HCT116 (cell line): ENCODE measurements at regions not wholly inside any gene's neighbourhood (a gene's known extent, or its start where the extent isn't known, plus 50 kb on each side); places are given as distances from the start of the nearest gene placed in this dataset.

Source experiments
- ATAC-seq: fragments of 200-7000 bp; cut with Tn5 transposase; 2 replicates; pipeline ENCODE4 v1.9.1; 2020; ENCODE audit warnings: mild to moderate bottlenecking, moderate library complexity
- BruUV-seq: library from RNA; stranded (reverse); fragments of 400-500 nt; replicated peaks from 2 replicates; lab custom pipeline; 2021; lab: Mats Ljungman, UMichigan
- CTCF ChIA-PET: fragments of 300-600 bp; sonication (Branson Sonifier 250); formaldehyde crosslinking; loops from one replicate; lab custom pipeline; 2021; ENCODE audit warnings: antibody characterized with exemption; lab: Charles Lee
- POLR2A ChIA-PET: fragments of 300-600, 350-600 bp; sonication (Branson Sonifier 250); formaldehyde crosslinking; loops from one replicate; lab custom pipeline; 2021; ENCODE audit warnings: antibody characterized with exemption; lab: Charles Lee
- RAD21 ChIA-PET, 2 experiments: fragments of 300-600 bp; sonication (Branson Sonifier 250); formaldehyde crosslinking; loops; one replicate each; lab custom pipeline; 2023; ENCODE audit warnings: low total read pairs in 2 of 2; ENCODE audit not compliant: uncharacterized antibody in 2 of 2, unreplicated experiment in 2 of 2, low non-redundant PET in 1 of 2; lab: Charles Lee
- DNase-seq: peaks from one replicate; pipeline ENCODE4 v3.0.0-alpha.2; 2010; ENCODE audit warnings: low read depth, low spot score
- H2AFZ ChIP-seq: fragments of 200-600 bp; shearing (Covaris generic), sonication (generic); 2 replicates; pipeline ENCODE4 v1.6.1; 2017; ENCODE audit warnings: low read depth, mixed run types, mixed read lengths, antibody characterized with exemption, low read length; ENCODE audit not compliant: poor library complexity, severe bottlenecking
- H3K27ac ChIP-seq: 2 replicates; pipeline ENCODE4 v1.5.1; 2012; ENCODE audit warnings: low read depth, low read length
- H3K27me3 ChIP-seq: fragments of 200-600 bp; sonication (generic); 2 replicates; pipeline ENCODE4 v1.6.1; 2016; ENCODE audit warnings: mixed run types, low read length, mixed read lengths; ENCODE audit not compliant: insufficient read depth
- H3K36me3 ChIP-seq, 2 experiments: fragments of 200-500 bp in 1 of 2; fragments of 200-600 bp in 1 of 2; sonication (Bioruptor generic) in 1 of 2; sonication (generic) in 1 of 2; 2 replicates each; pipeline versions ENCODE4 v1.5.1 to v1.6.1; 2014 to 2016; ENCODE audit warnings: low read length in 2 of 2, inconsistent platforms in 1 of 2, mixed read lengths in 1 of 2, mixed run types in 1 of 2; ENCODE audit not compliant: insufficient read depth in 2 of 2, control insufficient read depth in 1 of 2
- H3K4me1 ChIP-seq, 2 experiments: fragments of 200-600 bp in 1 of 2; sonication (generic) in 1 of 2; 2 replicates each; pipeline versions ENCODE4 v1.5.1 to v1.6.1; 2012 to 2017; ENCODE audit warnings: low read length in 2 of 2, inconsistent platforms in 1 of 2, mild to moderate bottlenecking in 1 of 2, mixed read lengths in 1 of 2, mixed run types in 1 of 2, moderate library complexity in 1 of 2; ENCODE audit not compliant: insufficient read depth in 2 of 2, control insufficient read depth in 1 of 2
- H3K4me2 ChIP-seq: fragments of 200-600 bp; sonication (generic); 2 replicates; pipeline ENCODE4 v1.6.1; 2017; ENCODE audit warnings: mixed run types, low read length, mixed read lengths
- H3K4me3 ChIP-seq, 2 experiments: fragments of 200-600 bp in 1 of 2; sonication (generic) in 1 of 2; replicated peaks in 1 of 2; 2 replicates each; pipeline ENCODE4 v1.5.1; 2011 to 2016; ENCODE audit warnings: low read length in 2 of 2, control low read depth in 1 of 2, low read depth in 1 of 2, mild to moderate bottlenecking in 1 of 2, mixed read lengths in 1 of 2, mixed run types in 1 of 2
- H3K79me2 ChIP-seq: fragments of 200-600 bp; sonication (generic); 2 replicates; pipeline ENCODE4 v1.6.1; 2017; ENCODE audit warnings: mild to moderate bottlenecking, mixed run types, low read length, moderate library complexity, mixed read lengths; ENCODE audit not compliant: insufficient read depth
- H3K9ac ChIP-seq: fragments of 200-600 bp; sonication (generic); 2 replicates; pipeline ENCODE4 v1.6.1; 2016; ENCODE audit warnings: low read length, mixed read lengths
- H3K9me2 ChIP-seq: fragments of 200-600 bp; sonication (generic), shearing (Covaris generic); 2 replicates; pipeline ENCODE4 v1.6.1; 2017; ENCODE audit warnings: mixed run types, mild to moderate bottlenecking, moderate library complexity; ENCODE audit not compliant: insufficient read depth
- H3K9me3 ChIP-seq, 2 experiments: fragments of 200-500 bp in 1 of 2; fragments of 200-600 bp in 1 of 2; sonication (Bioruptor generic) in 1 of 2; sonication (generic) in 1 of 2; 2 replicates each; pipeline ENCODE4 v1.6.1; 2014 to 2017; ENCODE audit warnings: low read length in 2 of 2, mixed read lengths in 2 of 2, inconsistent platforms in 1 of 2, low read depth in 1 of 2, mild to moderate bottlenecking in 1 of 2, mixed run types in 1 of 2, moderate library complexity in 1 of 2; ENCODE audit not compliant: control insufficient read depth in 1 of 2, insufficient read depth in 1 of 2
- H4K20me1 ChIP-seq: fragments of 200-600 bp; sonication (generic), shearing (Covaris generic); 2 replicates; pipeline ENCODE4 v1.6.1; 2017; ENCODE audit warnings: mixed run types, mild to moderate bottlenecking, moderate library complexity; ENCODE audit not compliant: insufficient read depth
- CEBPB ChIP-seq: IDR thresholded peaks from 2 replicates; pipeline ENCODE4 v1.6.1; 2012; ENCODE audit warnings: low read depth
- EGR1 ChIP-seq: IDR thresholded peaks from 2 replicates; pipeline ENCODE4 v1.6.1; 2012; ENCODE audit warnings: low read depth
- EZH2 ChIP-seq: fragments of 200-600 bp; sonication (generic); IDR thresholded peaks from 2 replicates; pipeline ENCODE4 v1.6.1; 2017; ENCODE audit warnings: antibody characterized with exemption, mixed run types
- EZH2phosphoT487 ChIP-seq: fragments of 200-600 bp; IDR thresholded peaks from 2 replicates; pipeline ENCODE4 v1.6.1; 2018; ENCODE audit warnings: antibody characterized with exemption, borderline replicate concordance
- SIN3A ChIP-seq: IDR thresholded peaks from 2 replicates; pipeline ENCODE4 v1.6.1; 2012; ENCODE audit warnings: low read depth
- SRF ChIP-seq: IDR thresholded peaks from 2 replicates; pipeline ENCODE4 v1.6.1; 2012; ENCODE audit warnings: low read depth
- TCF7L2 ChIP-seq: IDR thresholded peaks from 2 replicates; pipeline ENCODE4 v1.7.0; 2011; ENCODE audit warnings: borderline replicate concordance, inconsistent platforms; ENCODE audit not compliant: insufficient read depth, insufficient read length; ENCODE audit errors: extremely low read depth
- YY1 ChIP-seq: IDR thresholded peaks from 2 replicates; pipeline ENCODE4 v1.6.1; 2011; ENCODE audit warnings: low read length, low read depth, moderate library complexity, mild to moderate bottlenecking; ENCODE audit not compliant: insufficient replicate concordance; ENCODE audit errors: extremely low read depth
- intact Hi-C: fragments of 100-400 bp; cut with micrococcal nuclease; formaldehyde crosslinking; loops from 2 replicates; pipeline ENCODE4 v1.10.0; 2022
- TF ChIP-seq, protein P1 (sequence below): IDR thresholded peaks from 2 replicates; pipeline ENCODE4 v1.6.1; 2011; ENCODE audit warnings: mild to moderate bottlenecking, low read length, moderate library complexity; ENCODE audit not compliant: insufficient replicate concordance; ENCODE audit errors: extremely low read depth

DNA sequence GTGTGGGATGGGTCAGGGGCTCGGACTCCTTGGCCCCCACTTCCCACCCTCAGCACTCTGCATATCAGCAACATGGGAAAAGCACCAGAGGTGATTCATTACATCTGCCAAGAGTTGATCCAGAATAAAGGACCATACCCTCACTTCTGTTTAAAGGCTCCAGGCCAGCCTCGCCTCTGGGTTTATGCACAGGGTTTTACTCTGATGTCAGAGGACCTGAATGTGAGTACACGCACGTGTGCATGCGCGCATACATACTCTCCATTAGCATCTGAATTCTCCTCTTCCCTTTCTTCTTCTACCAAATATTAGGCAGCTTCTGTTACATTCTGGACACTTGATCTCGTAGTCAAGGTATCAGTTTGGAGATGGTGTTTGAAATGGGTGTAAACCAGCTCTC is 114.7 kb upstream of the SPTLC3 start:
- BruUV-seq: no TSS peak
- intact Hi-C loops: no loop called here
- Histone ChIP-seq H4K20me1 (no peaks in the 10 kb centered on the region), H3K27ac (no peak overlapping the region), H3K9ac (no peak overlapping the region), H2AFZ (no peak overlapping the region), H3K79me2 (no peaks in the 10 kb centered on the region), H3K36me3 (no peaks in the 10 kb centered on the region), H3K4me2 (no peak overlapping the region), H3K4me1 (no peaks in the 10 kb centered on the region), H3K9me3 (no peaks in the 10 kb centered on the region; a peak in 1 of 4 replicates), H3K9me2 (no peaks in the 10 kb centered on the region), H3K27me3 (no peaks in the 10 kb centered on the region), H3K4me3 (no peak overlapping the region)
- ATAC-seq (no peak), DNase-seq (no peak)
- CTCF ChIA-PET: no interaction called here
- RAD21 ChIA-PET: no interaction called here
- no peak for TF ChIP-seq SIN3A
- no peak for TF ChIP-seq EZH2phosphoT487
- TF ChIP-seq SRF: no peak
- POLR2A ChIA-PET: no interaction called here

DNA sequence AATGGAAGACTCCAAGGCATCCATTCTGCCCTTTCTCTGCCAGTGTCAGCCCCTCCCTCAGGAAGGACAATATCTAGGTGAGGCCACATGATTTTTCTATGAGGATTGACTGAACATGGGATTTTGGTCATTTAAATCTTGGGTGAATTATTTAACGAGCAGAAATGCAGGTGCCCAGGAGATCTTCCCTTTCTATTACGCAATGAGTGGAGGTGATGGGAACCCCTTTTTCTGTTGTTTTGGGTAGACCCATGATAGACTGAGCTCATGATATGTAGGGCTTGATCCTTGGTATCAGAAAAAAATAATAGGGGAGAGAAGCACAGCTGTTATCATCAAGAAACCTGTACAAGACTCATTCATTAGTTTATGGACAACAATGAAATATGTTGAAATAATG is 112.6 kb upstream of the SPTLC3 start:
- Histone ChIP-seq H3K4me1 (no peaks in the 10 kb centered on the region), H3K4me2 (no peak overlapping the region), H2AFZ (no peak overlapping the region), H3K9me2 (no peaks in the 10 kb centered on the region), H3K9ac (no peak overlapping the region), H3K27ac (no peak overlapping the region), H3K9me3 (no peaks in the 10 kb centered on the region; a peak in 1 of 4 replicates), H3K4me3 (no peak overlapping the region), H4K20me1 (no peaks in the 10 kb centered on the region), H3K27me3 (no peaks in the 10 kb centered on the region), H3K36me3 (no peaks in the 10 kb centered on the region), H3K79me2 (no peaks in the 10 kb centered on the region)
- POLR2A ChIA-PET: no interaction called here
- no peak for DNase-seq
- TF ChIP-seq CEBPB (no peak), EZH2 (no peak), EGR1 (no peak), YY1 (no peak), TCF7L2 (no peak)
- TF ChIP-seq, protein P1, sequence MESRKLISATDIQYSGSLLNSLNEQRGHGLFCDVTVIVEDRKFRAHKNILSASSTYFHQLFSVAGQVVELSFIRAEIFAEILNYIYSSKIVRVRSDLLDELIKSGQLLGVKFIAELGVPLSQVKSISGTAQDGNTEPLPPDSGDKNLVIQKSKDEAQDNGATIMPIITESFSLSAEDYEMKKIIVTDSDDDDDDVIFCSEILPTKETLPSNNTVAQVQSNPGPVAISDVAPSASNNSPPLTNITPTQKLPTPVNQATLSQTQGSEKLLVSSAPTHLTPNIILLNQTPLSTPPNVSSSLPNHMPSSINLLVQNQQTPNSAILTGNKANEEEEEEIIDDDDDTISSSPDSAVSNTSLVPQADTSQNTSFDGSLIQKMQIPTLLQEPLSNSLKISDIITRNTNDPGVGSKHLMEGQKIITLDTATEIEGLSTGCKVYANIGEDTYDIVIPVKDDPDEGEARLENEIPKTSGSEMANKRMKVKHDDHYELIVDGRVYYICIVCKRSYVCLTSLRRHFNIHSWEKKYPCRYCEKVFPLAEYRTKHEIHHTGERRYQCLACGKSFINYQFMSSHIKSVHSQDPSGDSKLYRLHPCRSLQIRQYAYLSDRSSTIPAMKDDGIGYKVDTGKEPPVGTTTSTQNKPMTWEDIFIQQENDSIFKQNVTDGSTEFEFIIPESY: no peak
- intact Hi-C loops: no loop called here
- RAD21 ChIA-PET: no interaction called here
- BruUV-seq: no TSS peak
- CTCF ChIA-PET: no interaction called here
- ATAC-seq: no peak
